Fibroblast of the aortic adventitia (primary cell): ENCODE measurements at regions not wholly inside any gene's neighbourhood (a gene's known extent, or its start where the extent isn't known, plus 50 kb on each side); places are given as distances from the start of the nearest gene placed in this dataset.

Source experiments
- DNase-seq: peaks from one replicate; pipeline ENCODE4 v3.0.0-alpha.2; 2010; ENCODE audit warnings: low read depth
- H3K4me3 ChIP-seq: 2 replicates; pipeline ENCODE4 v1.5.1; 2011; ENCODE audit warnings: low read depth, mild to moderate bottlenecking, control low read depth, low read length, moderate library complexity
- CTCF ChIP-seq: IDR thresholded peaks from 2 replicates; pipeline ENCODE4 v1.5.1; 2011; ENCODE audit warnings: mild to moderate bottlenecking, low read length, control low read depth, inconsistent platforms; ENCODE audit not compliant: insufficient read depth

DNA sequence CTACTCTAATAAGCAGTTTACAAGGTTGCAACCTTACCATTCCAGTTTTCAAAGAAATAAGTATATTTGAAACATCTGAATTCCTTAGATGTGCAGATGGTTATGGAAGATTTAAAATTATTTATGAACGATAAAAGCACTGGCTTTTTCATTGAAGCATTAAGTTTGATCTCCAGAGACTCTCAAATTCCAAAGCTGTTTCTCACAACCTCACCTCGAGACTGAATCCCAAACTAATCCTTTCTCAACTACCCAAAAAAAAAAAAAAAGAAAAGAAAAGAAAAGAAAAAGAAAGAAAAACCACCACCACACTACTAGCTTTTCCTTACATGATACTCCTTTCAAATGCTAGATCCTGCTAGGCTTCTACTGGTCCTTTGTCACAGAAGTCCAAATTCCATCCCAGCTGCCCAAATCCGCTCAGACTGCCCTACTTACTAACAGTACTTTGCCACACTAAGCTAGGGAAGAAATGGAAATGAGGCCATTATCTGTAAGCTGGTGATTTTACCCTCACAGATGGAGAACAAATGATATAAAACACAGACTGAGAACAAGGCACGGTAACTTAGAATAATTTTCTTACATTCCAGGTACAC lies 100.6 kb upstream of the CDK1 start:
- TF ChIP-seq CTCF, result no peak
- no peak overlapping the region for H3K4me3 ChIP-seq
- DNase-seq, result no peak

DNA sequence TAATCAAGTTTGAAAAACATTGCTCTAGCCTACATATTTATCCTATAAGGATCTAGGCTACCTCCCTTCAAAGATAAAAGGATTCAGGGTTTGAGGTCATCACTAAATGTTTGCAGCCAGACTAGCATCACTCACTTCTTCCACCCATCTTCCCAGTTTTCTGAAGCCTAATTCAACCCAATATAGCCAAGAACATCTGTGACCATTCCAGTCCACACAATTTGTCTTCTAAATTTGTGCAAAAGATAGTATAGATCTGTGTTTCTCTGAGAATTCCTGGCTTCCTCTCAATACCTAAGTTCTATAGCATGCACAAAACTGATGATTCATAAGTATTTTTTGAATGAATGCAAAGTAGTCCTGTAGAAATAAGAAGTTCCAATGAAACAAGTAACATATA lies 103.0 kb upstream of the CDK1 start:
- no peak for TF ChIP-seq CTCF
- DNase-seq, result no peak
- no peak overlapping the region for H3K4me3 ChIP-seq

DNA sequence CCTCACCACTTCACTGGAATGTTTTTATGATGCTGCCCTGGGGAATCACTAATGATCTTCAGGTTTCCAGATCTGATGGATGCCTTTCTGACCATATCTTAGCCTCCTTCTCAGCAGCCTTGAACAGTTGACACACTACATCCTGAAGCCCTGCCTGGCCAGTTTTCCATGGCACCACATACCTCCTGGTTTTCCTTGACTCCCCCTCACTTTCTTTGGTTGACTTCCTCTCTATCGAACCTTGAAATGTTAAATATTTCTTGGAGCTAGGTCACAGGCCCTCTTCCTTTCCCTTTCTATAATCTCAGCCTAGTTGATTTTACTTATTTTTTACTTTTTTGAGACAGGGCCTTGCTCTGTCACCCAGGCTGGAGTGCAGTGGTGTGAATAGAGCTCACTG lies 108.8 kb upstream of the CDK1 start:
- no peak for DNase-seq
- H3K4me3 ChIP-seq, result no peak overlapping the region
- TF ChIP-seq CTCF, result no peak

DNA sequence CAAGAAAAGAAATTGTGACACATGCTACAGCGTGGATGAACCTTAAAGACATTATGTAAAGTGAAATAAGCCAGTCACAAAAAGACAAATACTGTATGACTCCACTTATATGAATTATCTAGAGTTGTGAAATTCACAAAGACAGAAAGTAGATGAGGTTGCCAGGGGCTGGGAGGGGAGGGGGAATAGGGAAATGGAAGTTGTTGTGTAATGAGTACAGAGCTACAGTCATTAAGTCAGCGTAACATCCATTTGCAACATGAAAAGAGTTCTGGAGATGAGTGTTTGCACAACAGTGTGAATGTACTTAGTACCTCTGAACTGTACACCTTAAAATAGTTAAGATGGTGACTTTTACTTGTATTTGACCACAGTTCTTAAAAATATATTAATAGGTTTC lies 112.1 kb upstream of the CDK1 start:
- H3K4me3 ChIP-seq, result no peak overlapping the region
- peak; percentile 54 for DNase-seq

DNA sequence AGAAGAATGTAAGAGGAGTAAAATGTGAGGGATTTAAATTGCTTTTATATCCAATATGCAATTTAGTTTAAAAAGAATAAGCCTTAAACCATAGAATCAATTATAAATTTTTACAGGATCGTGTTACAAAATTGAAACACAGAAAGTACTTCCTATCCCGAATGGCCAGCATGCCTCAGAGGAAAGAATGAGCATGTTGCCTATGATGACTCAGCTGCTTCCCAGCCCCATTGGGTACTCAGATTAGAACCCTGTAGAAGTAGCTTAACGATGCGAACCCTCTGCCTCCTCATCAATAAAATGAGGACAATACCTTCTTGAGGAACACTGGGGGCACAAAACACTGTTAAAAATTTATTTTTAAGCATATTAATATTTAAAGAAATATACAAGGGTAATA lies 113.4 kb upstream of the CDK1 start:
- no peak overlapping the region for H3K4me3 ChIP-seq
- peak; percentile 18 for DNase-seq
- TF ChIP-seq CTCF, result no peak

More for the DNA sequence above, 112.1 kb upstream of the CDK1 start:
- no peak for TF ChIP-seq CTCF

- DNase-seq, result no peak
- no peak overlapping the region for H3K4me3 ChIP-seq
Measured at GRCh38 chr10:60663850-60664249, 114.4 kb upstream of the CDK1 start.

More at GRCh38 chr10:60663850-60664249, 114.4 kb upstream of the CDK1 start:
- no peak for TF ChIP-seq CTCF
